Thymus (tissue), 11 donors: ENCODE measurements at regions not wholly inside any gene's neighbourhood (a gene's known extent, or its start where the extent isn't known, plus 50 kb on each side); places are given as distances from the start of the nearest gene placed in this dataset.

ENCODE experiments used
- DNase-seq, 9 donors: peaks; one replicate each; pipeline ENCODE4 v3.0.0-alpha.2; 2013; ENCODE audit warnings: low spot score in 9 of 9, low read depth in 6 of 9, missing footprints in 1 of 9
- H3K27ac ChIP-seq, 2 donors: one replicate each; pipeline ENCODE4 v1.5.1; 2013; ENCODE audit warnings: control low read depth in 1 of 2, low read depth in 1 of 2, low read length in 1 of 2, mild to moderate bottlenecking in 1 of 2, moderate library complexity in 1 of 2
- H3K27me3 ChIP-seq, 2 donors: one replicate each; pipeline ENCODE4 v1.5.1; 2013; ENCODE audit warnings: low read length in 1 of 2; ENCODE audit not compliant: control insufficient read depth in 2 of 2, insufficient read depth in 1 of 2
- H3K36me3 ChIP-seq, 2 donors: one replicate each; pipeline ENCODE4 v1.5.1; 2013; ENCODE audit warnings: low read length in 1 of 2, mild to moderate bottlenecking in 1 of 2, moderate library complexity in 1 of 2; ENCODE audit not compliant: control insufficient read depth in 2 of 2, insufficient read depth in 2 of 2
- H3K4me1 ChIP-seq, 2 donors: one replicate each; pipeline ENCODE4 v1.5.1; 2013; ENCODE audit warnings: low read length in 2 of 2; ENCODE audit not compliant: control insufficient read depth in 2 of 2, insufficient read depth in 2 of 2
- H3K4me3 ChIP-seq, 2 donors: one replicate each; pipeline ENCODE4 v1.5.1; 2013; ENCODE audit warnings: low read length in 2 of 2, control low read depth in 1 of 2, mild to moderate bottlenecking in 1 of 2
- H3K9me3 ChIP-seq, 2 donors: one replicate each; pipeline ENCODE4 v1.5.1; 2013; ENCODE audit warnings: low read length in 1 of 2, mild to moderate bottlenecking in 1 of 2; ENCODE audit not compliant: control insufficient read depth in 2 of 2, insufficient read depth in 1 of 2
- WGBS: extraction: QIAGEN DNeasy Blood & Tissue Kit; methylation state at CpG from one replicate; pipeline ENCODE4 v1.1.7; 2013; 5-methylcytosine and 5-hydroxymethylcytosine counted together
- donor health status: healthy.

GRCh38 chr12:74817499-74817898, 279.9 kb downstream of the ATXN7L3B start:
- Histone ChIP-seq H3K9me3 (peaks cover 0 to 9% of the 10 kb centered on the region in 2 donors), H3K27me3 (no peaks in the 10 kb centered on the region), H3K4me1 (no peaks in the 10 kb centered on the region), H3K36me3 (no peaks in the 10 kb centered on the region), H3K27ac (no peak overlapping the region), H3K4me3 (no peak overlapping the region)
- DNase-seq = no peak
- 95% methylated on average over 3 of the region's 3 CpGs for WGBS

GRCh38 chr12:74818412-74818811, 280.8 kb downstream of the ATXN7L3B start:
- Histone ChIP-seq H3K27ac (no peak overlapping the region), H3K4me3 (no peak overlapping the region), H3K4me1 (no peaks in the 10 kb centered on the region), H3K36me3 (no peaks in the 10 kb centered on the region), H3K9me3 (peaks cover 0 to 9% of the 10 kb centered on the region in 2 donors), H3K27me3 (no peaks in the 10 kb centered on the region)
- WGBS = 82% methylated on average over 2 of the region's 2 CpGs
- DNase-seq = no peak

- H3K4me3 ChIP-seq = no peak overlapping the region
- DNase-seq = no peak
- H3K27ac ChIP-seq = no peak overlapping the region
- H3K9me3 ChIP-seq = peaks cover 0 to 5% of the 10 kb centered on the region in 2 donors
- 82% methylated on average over 1 of the region's 1 CpG for WGBS
- H3K4me1 ChIP-seq = no peaks in the 10 kb centered on the region
- H3K36me3 ChIP-seq = no peaks in the 10 kb centered on the region
- H3K27me3 ChIP-seq = no peaks in the 10 kb centered on the region
Measured at GRCh38 chr12:74820324-74820723, 282.7 kb downstream of the ATXN7L3B start.

GRCh38 chr12:74836567-74836966, 298.9 kb downstream of the ATXN7L3B start:
- H3K36me3 ChIP-seq = no peaks in the 10 kb centered on the region
- H3K9me3 ChIP-seq = peaks cover 0 to 7% of the 10 kb centered on the region in 2 donors
- H3K4me3 ChIP-seq = no peak overlapping the region
- H3K27me3 ChIP-seq = no peaks in the 10 kb centered on the region
- 37% methylated on average over 2 of the region's 2 CpGs for WGBS
- H3K4me1 ChIP-seq = no peaks in the 10 kb centered on the region
- H3K27ac ChIP-seq = no peak overlapping the region
- DNase-seq = no peak

GRCh38 chr12:74846116-74846515, 308.5 kb downstream of the ATXN7L3B start:
- no peaks in the 10 kb centered on the region for H3K4me1 ChIP-seq
- H3K27me3 ChIP-seq = no peaks in the 10 kb centered on the region
- no peak for DNase-seq
- no peaks in the 10 kb centered on the region for H3K36me3 ChIP-seq
- no peak overlapping the region for H3K4me3 ChIP-seq
- no peak overlapping the region for H3K27ac ChIP-seq
- no peaks in the 10 kb centered on the region for H3K9me3 ChIP-seq
- 76% methylated on average over 2 of the region's 2 CpGs for WGBS

- DNase-seq = no peak
- Histone ChIP-seq H3K27me3 (no peaks in the 10 kb centered on the region), H3K9me3 (no peaks in the 10 kb centered on the region), H3K36me3 (no peaks in the 10 kb centered on the region), H3K4me1 (no peaks in the 10 kb centered on the region), H3K27ac (no peak overlapping the region), H3K4me3 (no peak overlapping the region)
- WGBS = 93% methylated on average over 5 of the region's 5 CpGs
Measured at GRCh38 chr12:74847169-74847568, 309.5 kb downstream of the ATXN7L3B start.

GRCh38 chr12:74848006-74848405, 310.4 kb downstream of the ATXN7L3B start:
- Histone ChIP-seq H3K27ac (no peak overlapping the region), H3K4me3 (no peak overlapping the region), H3K36me3 (no peaks in the 10 kb centered on the region), H3K27me3 (no peaks in the 10 kb centered on the region), H3K4me1 (no peaks in the 10 kb centered on the region), H3K9me3 (no peaks in the 10 kb centered on the region)
- DNase-seq = no peak
- WGBS = 78% methylated on average over 2 of the region's 2 CpGs

- DNase-seq = no peak
- no peaks in the 10 kb centered on the region for H3K36me3 ChIP-seq
- H3K4me3 ChIP-seq = no peak overlapping the region
- WGBS = 81% methylated on average over 1 of the region's 1 CpG
- no peak overlapping the region for H3K27ac ChIP-seq
- no peaks in the 10 kb centered on the region for H3K27me3 ChIP-seq
- H3K4me1 ChIP-seq = no peaks in the 10 kb centered on the region
- no peaks in the 10 kb centered on the region for H3K9me3 ChIP-seq
Measured at GRCh38 chr12:74849801-74850200, 312.2 kb downstream of the ATXN7L3B start.

GRCh38 chr12:74871817-74872216, 334.2 kb downstream of the ATXN7L3B start:
- H3K36me3 ChIP-seq = no peaks in the 10 kb centered on the region
- DNase-seq = no peak
- H3K27me3 ChIP-seq = no peaks in the 10 kb centered on the region
- H3K9me3 ChIP-seq = no peaks in the 10 kb centered on the region
- H3K27ac ChIP-seq = no peak overlapping the region
- no peaks in the 10 kb centered on the region for H3K4me1 ChIP-seq
- H3K4me3 ChIP-seq = no peak overlapping the region

GRCh38 chr12:74885775-74886174, 323.9 kb downstream of the KCNC2 start:
- 50% methylated on average over 2 of the region's 2 CpGs for WGBS

More at GRCh38 chr12:74885775-74886174, 323.9 kb downstream of the KCNC2 start:
- Histone ChIP-seq H3K27ac (no peak overlapping the region), H3K9me3 (no peaks in the 10 kb centered on the region), H3K4me3 (no peak overlapping the region), H3K36me3 (no peaks in the 10 kb centered on the region), H3K4me1 (no peaks in the 10 kb centered on the region), H3K27me3 (no peaks in the 10 kb centered on the region)
- DNase-seq = no peak
